Fibroblast of skin of back (primary cell): ENCODE measurements at regions not wholly inside any gene's neighbourhood (a gene's known extent, or its start where the extent isn't known, plus 50 kb on each side); places are given as distances from the start of the nearest gene placed in this dataset.
A peak's percentile ranks its signal among the peaks of the same experiment; 100 is the strongest.

Experiments used
- DNase-seq: peaks from one replicate; pipeline ENCODE4 v3.0.0-alpha.2; 2013

DNA sequence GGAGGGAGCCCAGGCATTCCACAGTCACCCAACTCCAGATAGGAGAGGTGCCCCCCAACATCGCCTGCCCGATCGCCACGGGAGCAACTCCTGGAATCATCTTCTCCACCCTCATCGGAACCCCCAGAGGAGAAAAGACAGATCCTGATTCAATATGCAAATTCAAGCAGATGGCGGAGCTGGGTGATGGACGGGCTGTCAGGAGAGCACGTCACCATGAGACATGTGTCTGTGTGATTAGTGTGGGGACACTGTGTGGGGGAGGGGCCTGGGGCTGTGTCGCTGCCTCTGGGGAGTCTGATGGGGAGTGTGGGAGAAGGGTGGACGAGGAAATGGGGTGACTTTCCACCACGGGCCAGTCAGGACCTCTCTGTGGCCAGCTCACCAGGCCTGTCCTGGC is 90.2 kb upstream of the CSF3R start:
- no peak for DNase-seq

DNA sequence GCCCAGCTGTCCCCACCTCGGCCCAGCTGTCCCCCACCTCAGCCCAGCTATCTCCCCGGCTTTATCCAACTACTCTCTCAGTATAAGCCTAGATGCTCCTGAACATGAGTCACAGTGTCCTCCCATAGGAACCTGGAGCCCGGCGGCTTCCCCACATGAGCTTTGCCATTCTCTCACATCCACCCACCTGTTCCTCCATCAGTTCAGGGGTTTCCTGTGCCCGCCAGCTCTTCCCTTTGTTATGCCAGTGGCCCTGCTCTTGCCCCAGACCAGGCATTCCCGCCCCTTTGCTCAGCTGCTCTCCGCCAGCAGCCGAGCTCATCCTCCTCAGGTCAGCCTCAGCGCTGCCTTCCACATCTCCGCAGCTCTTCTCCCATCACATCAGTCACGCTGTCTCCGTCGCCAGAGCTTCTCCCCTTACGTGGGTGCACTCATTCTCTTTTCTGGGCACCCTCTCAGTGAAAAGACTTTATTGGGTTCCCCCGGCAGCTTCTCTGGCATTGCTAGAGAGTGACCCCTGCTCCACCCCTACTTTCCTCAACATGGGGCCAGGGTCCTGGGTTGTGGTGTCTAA is 89.5 kb upstream of the CSF3R start:
- DNase-seq = no peak

- DNase-seq = no peak
Measured at GRCh38 chr1:36571106-36571505, 88.4 kb upstream of the CSF3R start.

- no peak for DNase-seq
Measured at GRCh38 chr1:36570478-36571060, 87.9 kb upstream of the CSF3R start.

DNA sequence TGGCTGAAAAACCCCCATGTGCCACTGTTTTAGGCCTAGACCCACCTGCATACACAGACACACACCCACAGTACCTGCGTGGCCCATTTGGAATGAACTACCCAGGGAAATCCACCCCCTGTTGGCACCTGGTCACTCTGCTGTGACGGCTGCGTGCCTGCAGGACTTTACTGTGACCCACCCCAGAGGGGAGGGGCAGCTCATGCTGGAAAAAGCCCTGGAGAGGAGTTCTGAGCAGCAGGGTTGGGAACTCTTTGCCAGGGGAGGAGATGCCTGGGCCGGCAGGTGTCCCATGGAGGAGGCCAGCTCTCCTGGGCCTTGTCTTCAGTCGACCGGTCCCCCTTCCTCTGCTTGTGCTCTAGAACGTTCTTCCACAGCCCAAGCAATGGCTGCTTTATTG is 87.3 kb upstream of the CSF3R start:
- no peak for DNase-seq

DNA sequence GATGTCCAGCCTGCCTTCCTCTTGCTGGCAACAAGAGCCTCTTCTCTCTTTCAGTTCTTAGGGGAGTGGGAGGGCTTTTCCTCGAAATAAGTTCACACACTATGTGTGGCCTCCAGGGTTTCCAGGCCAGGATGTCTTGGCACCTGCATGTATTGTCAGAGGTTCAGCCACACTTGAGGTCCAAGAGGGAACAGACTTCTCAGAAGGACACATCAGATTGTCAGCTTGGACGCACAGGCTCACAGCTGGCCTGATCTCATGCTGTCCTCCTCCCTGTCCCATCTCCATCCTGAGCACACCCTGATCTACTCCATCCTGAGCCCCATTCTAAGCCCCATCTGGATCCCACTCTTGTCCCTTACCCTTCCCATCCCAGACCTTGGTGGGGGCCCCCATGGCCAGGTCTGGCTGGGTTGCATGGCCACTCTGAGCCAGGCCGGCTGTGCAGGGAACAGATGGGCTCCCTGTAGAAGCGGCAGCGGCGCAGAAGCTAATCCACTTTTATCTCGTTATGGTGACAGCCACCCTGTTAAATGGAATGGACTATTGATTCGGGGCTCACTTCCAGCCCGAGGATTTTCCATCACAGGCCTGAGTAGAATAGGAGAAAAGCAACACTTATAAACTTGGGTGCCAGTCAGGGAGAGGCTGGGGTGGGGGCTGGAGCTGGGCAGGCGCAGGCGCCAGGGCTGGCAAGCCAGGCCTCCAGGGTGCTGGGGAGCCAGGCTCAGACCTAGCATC is 85.1 kb upstream of the CSF3R start:
- DNase-seq = no peak

- no peak for DNase-seq
Measured at GRCh38 chr1:36565576-36566501, 83.1 kb upstream of the CSF3R start.

DNA sequence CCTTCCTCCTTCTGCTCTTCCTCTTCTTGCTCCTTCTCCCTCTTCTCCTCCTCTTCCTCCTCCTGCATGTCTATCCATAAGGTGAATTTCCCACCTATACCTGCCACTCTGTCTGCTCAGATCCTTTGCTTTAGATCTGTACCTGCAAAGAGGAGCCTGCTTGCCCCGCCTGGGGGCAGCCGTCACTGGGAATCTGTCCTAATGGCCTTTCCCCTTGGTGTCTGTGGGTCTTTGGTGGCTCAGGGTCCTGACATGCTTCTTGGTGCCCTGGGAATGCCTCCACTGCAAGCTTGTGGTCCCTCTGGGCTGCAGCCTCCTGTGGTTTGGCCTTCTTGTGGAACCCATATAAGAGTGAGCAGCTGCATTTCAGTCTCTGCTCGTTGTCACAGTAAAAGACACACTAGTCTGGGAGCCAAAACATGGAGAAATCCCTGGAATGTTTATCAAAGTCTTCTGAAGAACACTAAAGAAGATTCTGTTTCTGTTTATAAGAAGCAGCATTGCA is 79.5 kb upstream of the CSF3R start:
- no peak for DNase-seq

- no peak for DNase-seq
Measured at GRCh38 chr1:36561361-36561724, 78.6 kb upstream of the CSF3R start.

DNA sequence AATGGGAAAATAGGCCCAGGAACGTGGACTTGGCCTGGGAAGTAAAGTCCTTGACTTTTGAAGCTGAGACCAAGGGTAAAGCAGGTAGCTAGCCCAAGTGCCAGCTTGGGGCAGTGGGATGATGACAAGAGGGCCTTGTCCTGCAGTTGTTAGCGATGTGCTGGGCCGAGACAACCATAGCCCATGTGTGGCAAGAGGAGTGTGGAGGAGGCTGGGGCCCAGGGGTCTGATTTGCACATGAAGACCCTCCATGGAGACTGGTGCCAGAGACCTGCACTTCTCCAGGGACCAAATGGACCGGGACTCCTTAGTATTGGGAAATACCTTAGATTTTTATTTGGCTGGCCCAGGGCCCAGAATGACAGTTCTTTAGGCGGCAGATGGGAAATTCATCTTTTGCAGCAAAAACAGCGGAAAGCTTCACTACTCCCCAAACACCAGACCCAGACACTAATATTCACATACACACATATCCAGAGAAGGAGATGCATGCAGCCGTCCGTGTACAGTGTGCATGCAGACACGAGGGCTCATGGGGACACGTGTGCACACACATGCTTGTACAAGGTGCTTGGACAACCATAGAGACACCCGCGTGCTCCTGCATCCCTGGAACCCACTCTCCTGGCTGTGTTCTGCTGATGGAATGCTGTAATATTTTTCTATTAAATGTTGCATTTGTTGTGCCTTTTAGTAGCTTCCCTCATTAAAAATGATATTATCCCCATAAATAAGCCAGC is 78.1 kb upstream of the CSF3R start:
- no peak for DNase-seq

GRCh38 chr1:36560177-36560576 is 77.5 kb upstream of the CSF3R start:
- DNase-seq = no peak

GRCh38 chr1:36559061-36559460 is 76.3 kb upstream of the CSF3R start:
- no peak for DNase-seq

DNA sequence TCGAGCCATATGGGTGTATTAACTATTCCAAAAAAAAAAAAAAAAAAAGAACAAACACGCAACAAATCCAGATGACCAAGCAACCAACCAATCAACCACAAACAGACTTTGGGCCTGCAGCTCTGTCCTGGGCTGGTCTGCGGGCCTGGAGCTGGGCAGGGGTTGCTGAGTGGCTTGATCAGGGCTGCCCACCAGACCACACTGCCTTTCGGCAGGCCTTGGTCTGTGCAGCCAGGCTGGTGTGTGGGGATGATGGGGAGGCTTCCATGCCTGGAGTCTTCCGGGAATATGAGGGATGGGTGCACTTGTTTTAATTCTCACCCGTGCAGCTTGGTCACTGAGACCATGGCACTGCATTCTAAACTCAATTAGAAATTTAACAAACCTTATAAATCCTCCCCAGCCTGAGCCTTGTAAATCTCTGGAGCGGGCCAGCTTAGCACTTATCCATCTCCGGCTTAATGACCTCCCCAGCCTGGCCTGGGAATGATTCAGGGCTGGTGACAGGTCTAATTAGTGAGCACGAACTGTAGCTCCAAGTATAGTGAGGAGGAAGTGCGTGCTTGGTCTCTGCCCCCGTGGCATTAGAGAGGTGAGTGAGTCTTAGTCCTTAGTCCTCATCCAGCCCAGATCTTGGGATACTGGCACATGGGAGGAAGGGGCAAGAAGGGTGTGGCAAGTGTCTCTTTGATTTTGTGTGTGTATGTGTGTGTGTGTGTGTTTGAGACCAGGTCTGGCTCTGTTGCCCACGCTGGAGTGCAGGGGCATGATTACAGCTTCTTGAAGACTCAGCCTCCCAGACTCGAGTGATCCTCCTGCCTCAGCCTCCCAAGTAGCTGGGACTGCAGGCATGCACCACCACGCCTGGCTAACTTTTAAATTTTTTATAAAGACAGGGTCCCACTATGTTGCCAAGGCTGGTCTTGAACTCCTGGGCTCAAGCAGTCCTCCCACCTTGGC is 74.6 kb upstream of the CSF3R start:
- DNase-seq = no peak

GRCh38 chr1:36555041-36555440 is 72.3 kb upstream of the CSF3R start:
- DNase-seq = no peak

- no peak for DNase-seq
Measured at GRCh38 chr1:36554323-36554628, 71.6 kb upstream of the CSF3R start.

GRCh38 chr1:36553591-36554322 is 71.0 kb upstream of the CSF3R start:
- peak; percentile 45 for DNase-seq

GRCh38 chr1:36542962-36543515 is 60.3 kb upstream of the CSF3R start:
- no peak for DNase-seq

- no peak for DNase-seq
Measured at GRCh38 chr1:36542024-36542961, 59.6 kb upstream of the CSF3R start.

GRCh38 chr1:36540056-36540455 is 57.3 kb upstream of the CSF3R start:
- DNase-seq = no peak
